GM12878 (cell line): ENCODE measurements at regions not wholly inside any gene's neighbourhood (a gene's known extent, or its start where the extent isn't known, plus 50 kb on each side); places are given as distances from the start of the nearest gene placed in this dataset.

ENCODE experiments used
- BACH1 ChIP-seq: fragments of 450-650 bp; IDR thresholded peaks from 2 replicates; pipeline ENCODE4 v1.6.1; 2017; ENCODE audit warnings: mild to moderate bottlenecking, borderline replicate concordance
- CBFB ChIP-seq: IDR thresholded peaks from 2 replicates; pipeline ENCODE4 v1.6.1; 2016; ENCODE audit warnings: antibody characterized with exemption, low read depth
- CHD4 ChIP-seq: fragments of 200-600 bp; sonication (generic); IDR thresholded peaks from 2 replicates; pipeline ENCODE4 v1.6.1; 2016; ENCODE audit warnings: mild to moderate bottlenecking
- CREM ChIP-seq: IDR thresholded peaks from 2 replicates; pipeline ENCODE4 v1.6.1; 2014; ENCODE audit warnings: antibody characterized with exemption, low read depth
- EZH2 ChIP-seq: IDR thresholded peaks from 2 replicates; pipeline ENCODE4 v1.6.1; 2012; ENCODE audit warnings: low read depth, mild to moderate bottlenecking, control low read depth, inconsistent platforms, low read length, borderline replicate concordance; ENCODE audit not compliant: control insufficient read depth
- FOS ChIP-seq: IDR thresholded peaks from 3 replicates; pipeline ENCODE4 v1.6.1; 2011; ENCODE audit warnings: borderline replicate concordance; ENCODE audit not compliant: insufficient read length; ENCODE audit errors: extremely low read depth
- GABPA ChIP-seq: IDR thresholded peaks from 2 replicates; pipeline ENCODE4 v1.6.1; 2014; ENCODE audit warnings: antibody characterized with exemption, low read depth, mild to moderate bottlenecking, inconsistent platforms
- GATAD2B ChIP-seq: fragments of 450-650 bp; conservative IDR thresholded peaks from 2 replicates; pipeline ENCODE4 v1.6.1; 2017; ENCODE audit warnings: low read depth, mild to moderate bottlenecking, moderate library complexity
- MEF2A ChIP-seq: IDR thresholded peaks from 2 replicates; pipeline ENCODE4 v1.6.1; 2011; ENCODE audit warnings: low read depth, mild to moderate bottlenecking, low read length, moderate library complexity; ENCODE audit not compliant: insufficient read depth
- MYB ChIP-seq: fragments of 150-350 bp; IDR thresholded peaks from 2 replicates; pipeline ENCODE4 v1.6.1; 2014; ENCODE audit warnings: mild to moderate bottlenecking, low read depth, low read length, borderline replicate concordance
- NR2C2 ChIP-seq: IDR thresholded peaks from 2 replicates; pipeline ENCODE4 v1.6.1; 2011; ENCODE audit warnings: borderline replicate concordance, low read depth; ENCODE audit not compliant: control insufficient read depth, insufficient read length
- NRF1 ChIP-seq: conservative IDR thresholded peaks from 2 replicates; pipeline ENCODE4 v1.6.1; 2011; ENCODE audit warnings: mild to moderate bottlenecking, low read depth, low read length, improper control_type of control experiment
- SIN3A ChIP-seq: IDR thresholded peaks from 2 replicates; pipeline ENCODE4 v1.6.1; 2012; ENCODE audit warnings: low read depth, low read length, improper control_type of control experiment
- SMARCA5 ChIP-seq: fragments of 450-650 bp; IDR thresholded peaks from 2 replicates; pipeline ENCODE4 v1.6.1; 2017; ENCODE audit warnings: mild to moderate bottlenecking
- SREBF1 ChIP-seq: IDR thresholded peaks from 2 replicates; pipeline ENCODE4 v1.6.1; 2012; ENCODE audit warnings: mild to moderate bottlenecking, low read length
- STAT3 ChIP-seq: IDR thresholded peaks from 2 replicates; pipeline ENCODE4 v1.6.1; 2011; ENCODE audit warnings: low read depth, low read length, improper control_type of control experiment
- TBL1XR1 ChIP-seq: IDR thresholded peaks from 2 replicates; pipeline ENCODE4 v1.6.1; 2012; ENCODE audit warnings: low read depth, low read length, improper control_type of control experiment
- TF ChIP-seq, protein P1 (sequence below): IDR thresholded peaks from 2 replicates; pipeline ENCODE4 v1.6.1; 2011; ENCODE audit warnings: borderline replicate concordance, low read depth, mild to moderate bottlenecking, moderate library complexity, low read length; ENCODE audit not compliant: insufficient read depth, poor library complexity, severe bottlenecking
- TF ChIP-seq, protein P2 (sequence below), 3 experiments: IDR thresholded peaks in 2 of 3; conservative IDR thresholded peaks in 1 of 3; 2 replicates each; pipeline ENCODE4 v1.5.1; 2011; ENCODE audit warnings: low read depth in 3 of 3, low read length in 3 of 3, mild to moderate bottlenecking in 3 of 3, control low read depth in 2 of 3, moderate library complexity in 2 of 3, inconsistent platforms in 1 of 3, mixed read lengths in 1 of 3; ENCODE audit not compliant: control insufficient read depth in 2 of 3, insufficient read depth in 1 of 3; ENCODE audit errors: extremely low read depth in 1 of 3
- TF ChIP-seq, protein P3 (sequence below): fragments of 450-650 bp; IDR thresholded peaks from 2 replicates; pipeline ENCODE4 v1.6.1; 2016; ENCODE audit warnings: mild to moderate bottlenecking
- TF ChIP-seq, protein P4 (sequence below): IDR thresholded peaks from 2 replicates; pipeline ENCODE4 v1.6.1; 2012; ENCODE audit warnings: low read depth, low read length, improper control_type of control experiment
- TF ChIP-seq, protein P5 (sequence below): IDR thresholded peaks from 2 replicates; pipeline ENCODE4 v1.6.1; 2011; ENCODE audit warnings: mild to moderate bottlenecking, low read depth, low read length, moderate library complexity; ENCODE audit not compliant: insufficient replicate concordance
- TF ChIP-seq, protein P6 (sequence below): IDR thresholded peaks from 2 replicates; pipeline ENCODE4 v1.6.1; 2011; ENCODE audit warnings: low read depth, mild to moderate bottlenecking, low read length, moderate library complexity, borderline replicate concordance; ENCODE audit errors: extremely low read depth

DNA sequence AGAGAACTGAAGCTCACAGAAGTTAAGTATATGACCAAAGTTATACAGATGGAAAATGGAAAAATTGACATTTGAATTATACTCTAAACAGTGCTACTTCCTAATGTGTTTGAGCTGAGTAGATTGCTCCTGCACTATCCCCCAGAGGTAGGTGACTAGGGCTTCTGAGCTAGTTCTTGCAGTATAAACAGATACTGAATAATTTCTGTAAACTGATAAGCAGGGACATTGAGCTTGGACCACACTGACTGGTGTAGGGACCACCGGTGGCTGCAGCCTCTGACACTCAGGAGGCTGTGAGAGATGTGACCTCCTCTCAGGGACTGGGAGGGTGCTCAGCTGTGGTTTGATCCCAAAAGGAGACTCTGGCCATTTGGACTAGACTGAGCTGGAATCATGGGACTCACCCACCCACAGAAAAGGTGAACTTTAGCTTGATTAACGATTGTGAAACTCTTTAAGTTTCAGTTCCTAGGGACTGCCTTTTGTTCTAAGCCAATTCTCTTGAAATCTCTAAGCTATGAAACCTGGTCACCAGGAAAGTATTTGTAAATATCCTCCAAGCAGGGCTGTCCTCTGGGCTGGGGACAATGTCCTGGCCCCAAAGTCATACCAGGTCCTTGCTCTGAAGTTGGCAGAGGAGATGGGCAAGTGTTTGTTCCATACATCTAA is 291.5 kb downstream of the SEC61B start (continued):
- TF ChIP-seq SIN3A, result no peak
- no peak for TF ChIP-seq SMARCA5
- TF ChIP-seq, protein P1, sequence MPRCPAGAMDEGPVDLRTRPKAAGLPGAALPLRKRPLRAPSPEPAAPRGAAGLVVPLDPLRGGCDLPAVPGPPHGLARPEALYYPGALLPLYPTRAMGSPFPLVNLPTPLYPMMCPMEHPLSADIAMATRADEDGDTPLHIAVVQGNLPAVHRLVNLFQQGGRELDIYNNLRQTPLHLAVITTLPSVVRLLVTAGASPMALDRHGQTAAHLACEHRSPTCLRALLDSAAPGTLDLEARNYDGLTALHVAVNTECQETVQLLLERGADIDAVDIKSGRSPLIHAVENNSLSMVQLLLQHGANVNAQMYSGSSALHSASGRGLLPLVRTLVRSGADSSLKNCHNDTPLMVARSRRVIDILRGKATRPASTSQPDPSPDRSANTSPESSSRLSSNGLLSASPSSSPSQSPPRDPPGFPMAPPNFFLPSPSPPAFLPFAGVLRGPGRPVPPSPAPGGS, result peak; percentile 38
- TF ChIP-seq NR2C2, result no peak
- TF ChIP-seq TBL1XR1, result peak; percentile 69; the same call in 1 of the 2 replicates
- TF ChIP-seq, protein P2, sequence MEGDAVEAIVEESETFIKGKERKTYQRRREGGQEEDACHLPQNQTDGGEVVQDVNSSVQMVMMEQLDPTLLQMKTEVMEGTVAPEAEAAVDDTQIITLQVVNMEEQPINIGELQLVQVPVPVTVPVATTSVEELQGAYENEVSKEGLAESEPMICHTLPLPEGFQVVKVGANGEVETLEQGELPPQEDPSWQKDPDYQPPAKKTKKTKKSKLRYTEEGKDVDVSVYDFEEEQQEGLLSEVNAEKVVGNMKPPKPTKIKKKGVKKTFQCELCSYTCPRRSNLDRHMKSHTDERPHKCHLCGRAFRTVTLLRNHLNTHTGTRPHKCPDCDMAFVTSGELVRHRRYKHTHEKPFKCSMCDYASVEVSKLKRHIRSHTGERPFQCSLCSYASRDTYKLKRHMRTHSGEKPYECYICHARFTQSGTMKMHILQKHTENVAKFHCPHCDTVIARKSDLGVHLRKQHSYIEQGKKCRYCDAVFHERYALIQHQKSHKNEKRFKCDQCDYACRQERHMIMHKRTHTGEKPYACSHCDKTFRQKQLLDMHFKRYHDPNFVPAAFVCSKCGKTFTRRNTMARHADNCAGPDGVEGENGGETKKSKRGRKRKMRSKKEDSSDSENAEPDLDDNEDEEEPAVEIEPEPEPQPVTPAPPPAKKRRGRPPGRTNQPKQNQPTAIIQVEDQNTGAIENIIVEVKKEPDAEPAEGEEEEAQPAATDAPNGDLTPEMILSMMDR (IDR thresholded peaks at IDR 0.05 in 2 of 3, conservative IDR thresholded peaks at IDR 0.05 in 1 of 3; ENCODE audit: control insufficient read depth in 2 of 3, extremely low read depth in 1 of 3, insufficient read depth in 1 of 3, low read depth in 3 of 3, low read length in 3 of 3), result no peak
- TF ChIP-seq, protein P3, sequence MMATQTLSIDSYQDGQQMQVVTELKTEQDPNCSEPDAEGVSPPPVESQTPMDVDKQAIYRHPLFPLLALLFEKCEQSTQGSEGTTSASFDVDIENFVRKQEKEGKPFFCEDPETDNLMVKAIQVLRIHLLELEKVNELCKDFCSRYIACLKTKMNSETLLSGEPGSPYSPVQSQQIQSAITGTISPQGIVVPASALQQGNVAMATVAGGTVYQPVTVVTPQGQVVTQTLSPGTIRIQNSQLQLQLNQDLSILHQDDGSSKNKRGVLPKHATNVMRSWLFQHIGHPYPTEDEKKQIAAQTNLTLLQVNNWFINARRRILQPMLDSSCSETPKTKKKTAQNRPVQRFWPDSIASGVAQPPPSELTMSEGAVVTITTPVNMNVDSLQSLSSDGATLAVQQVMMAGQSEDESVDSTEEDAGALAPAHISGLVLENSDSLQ, result no peak
- TF ChIP-seq, protein P4, sequence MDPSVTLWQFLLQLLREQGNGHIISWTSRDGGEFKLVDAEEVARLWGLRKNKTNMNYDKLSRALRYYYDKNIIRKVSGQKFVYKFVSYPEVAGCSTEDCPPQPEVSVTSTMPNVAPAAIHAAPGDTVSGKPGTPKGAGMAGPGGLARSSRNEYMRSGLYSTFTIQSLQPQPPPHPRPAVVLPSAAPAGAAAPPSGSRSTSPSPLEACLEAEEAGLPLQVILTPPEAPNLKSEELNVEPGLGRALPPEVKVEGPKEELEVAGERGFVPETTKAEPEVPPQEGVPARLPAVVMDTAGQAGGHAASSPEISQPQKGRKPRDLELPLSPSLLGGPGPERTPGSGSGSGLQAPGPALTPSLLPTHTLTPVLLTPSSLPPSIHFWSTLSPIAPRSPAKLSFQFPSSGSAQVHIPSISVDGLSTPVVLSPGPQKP, result no peak
- TF ChIP-seq GATAD2B, result peak; percentile 79
- TF ChIP-seq BACH1, result peak; percentile 64; the same call in 1 of the 2 replicates
- TF ChIP-seq CHD4, result no peak
- TF ChIP-seq MEF2A, result peak; percentile 63; the same call in 1 of the 2 replicates
- 0 out of 2 replicates have a peak, but pooled peaks have one; percentile 30 for TF ChIP-seq CBFB
- TF ChIP-seq, protein P5, sequence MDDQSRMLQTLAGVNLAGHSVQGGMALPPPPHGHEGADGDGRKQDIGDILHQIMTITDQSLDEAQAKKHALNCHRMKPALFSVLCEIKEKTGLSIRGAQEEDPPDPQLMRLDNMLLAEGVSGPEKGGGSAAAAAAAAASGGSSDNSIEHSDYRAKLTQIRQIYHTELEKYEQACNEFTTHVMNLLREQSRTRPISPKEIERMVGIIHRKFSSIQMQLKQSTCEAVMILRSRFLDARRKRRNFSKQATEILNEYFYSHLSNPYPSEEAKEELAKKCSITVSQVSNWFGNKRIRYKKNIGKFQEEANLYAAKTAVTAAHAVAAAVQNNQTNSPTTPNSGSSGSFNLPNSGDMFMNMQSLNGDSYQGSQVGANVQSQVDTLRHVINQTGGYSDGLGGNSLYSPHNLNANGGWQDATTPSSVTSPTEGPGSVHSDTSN, result no peak
- TF ChIP-seq CREM, result peak; percentile 69; the same call in 1 of the 2 replicates
- no peak for TF ChIP-seq NRF1
- no peak for TF ChIP-seq GABPA
- TF ChIP-seq, protein P6, sequence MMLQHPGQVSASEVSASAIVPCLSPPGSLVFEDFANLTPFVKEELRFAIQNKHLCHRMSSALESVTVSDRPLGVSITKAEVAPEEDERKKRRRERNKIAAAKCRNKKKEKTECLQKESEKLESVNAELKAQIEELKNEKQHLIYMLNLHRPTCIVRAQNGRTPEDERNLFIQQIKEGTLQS, result no peak
- no peak for TF ChIP-seq STAT3
- TF ChIP-seq MYB, result no peak
- TF ChIP-seq EZH2, result no peak
- no peak for TF ChIP-seq SREBF1
- TF ChIP-seq FOS, result no peak
